Choroid plexus epithelial cell (primary cell): ENCODE measurements at regions not wholly inside any gene's neighbourhood (a gene's known extent, or its start where the extent isn't known, plus 50 kb on each side); places are given as distances from the start of the nearest gene placed in this dataset.

Source experiments
- DNase-seq: peaks from one replicate; pipeline ENCODE4 v3.0.0-alpha.2; 2010; ENCODE audit warnings: low read depth
- H3K4me3 ChIP-seq: 2 replicates; pipeline ENCODE4 v1.5.1; 2011; ENCODE audit warnings: low read depth, mild to moderate bottlenecking, control low read depth, low read length, moderate library complexity
- TF ChIP-seq, protein P1 (sequence below): conservative IDR thresholded peaks from 2 replicates; pipeline ENCODE4 v1.5.1; 2011; ENCODE audit warnings: low read depth, mild to moderate bottlenecking, control low read depth, inconsistent platforms, low read length, moderate library complexity

GRCh38 chr11:82676483-82677094 lies 57.1 kb downstream of the FAM181B start:
- peak; percentile 4 for DNase-seq
- no peak overlapping the region for H3K4me3 ChIP-seq
- TF ChIP-seq, protein P1, sequence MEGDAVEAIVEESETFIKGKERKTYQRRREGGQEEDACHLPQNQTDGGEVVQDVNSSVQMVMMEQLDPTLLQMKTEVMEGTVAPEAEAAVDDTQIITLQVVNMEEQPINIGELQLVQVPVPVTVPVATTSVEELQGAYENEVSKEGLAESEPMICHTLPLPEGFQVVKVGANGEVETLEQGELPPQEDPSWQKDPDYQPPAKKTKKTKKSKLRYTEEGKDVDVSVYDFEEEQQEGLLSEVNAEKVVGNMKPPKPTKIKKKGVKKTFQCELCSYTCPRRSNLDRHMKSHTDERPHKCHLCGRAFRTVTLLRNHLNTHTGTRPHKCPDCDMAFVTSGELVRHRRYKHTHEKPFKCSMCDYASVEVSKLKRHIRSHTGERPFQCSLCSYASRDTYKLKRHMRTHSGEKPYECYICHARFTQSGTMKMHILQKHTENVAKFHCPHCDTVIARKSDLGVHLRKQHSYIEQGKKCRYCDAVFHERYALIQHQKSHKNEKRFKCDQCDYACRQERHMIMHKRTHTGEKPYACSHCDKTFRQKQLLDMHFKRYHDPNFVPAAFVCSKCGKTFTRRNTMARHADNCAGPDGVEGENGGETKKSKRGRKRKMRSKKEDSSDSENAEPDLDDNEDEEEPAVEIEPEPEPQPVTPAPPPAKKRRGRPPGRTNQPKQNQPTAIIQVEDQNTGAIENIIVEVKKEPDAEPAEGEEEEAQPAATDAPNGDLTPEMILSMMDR: peak; percentile 52

- TF ChIP-seq, protein P1: no peak
- DNase-seq: no peak
Measured at GRCh38 chr11:82675838-82676237, 57.8 kb downstream of the FAM181B start.

GRCh38 chr11:82673631-82674030 lies 60.0 kb downstream of the FAM181B start:
- no peak for DNase-seq

More at GRCh38 chr11:82675838-82676237, 57.8 kb downstream of the FAM181B start:
- H3K4me3 ChIP-seq: no peak overlapping the region

GRCh38 chr11:82671451-82671850 lies 62.2 kb downstream of the FAM181B start:
- TF ChIP-seq, protein P1: no peak
- no peak for DNase-seq

More at GRCh38 chr11:82673631-82674030, 60.0 kb downstream of the FAM181B start:
- no peak overlapping the region for H3K4me3 ChIP-seq
- TF ChIP-seq, protein P1: no peak

DNA sequence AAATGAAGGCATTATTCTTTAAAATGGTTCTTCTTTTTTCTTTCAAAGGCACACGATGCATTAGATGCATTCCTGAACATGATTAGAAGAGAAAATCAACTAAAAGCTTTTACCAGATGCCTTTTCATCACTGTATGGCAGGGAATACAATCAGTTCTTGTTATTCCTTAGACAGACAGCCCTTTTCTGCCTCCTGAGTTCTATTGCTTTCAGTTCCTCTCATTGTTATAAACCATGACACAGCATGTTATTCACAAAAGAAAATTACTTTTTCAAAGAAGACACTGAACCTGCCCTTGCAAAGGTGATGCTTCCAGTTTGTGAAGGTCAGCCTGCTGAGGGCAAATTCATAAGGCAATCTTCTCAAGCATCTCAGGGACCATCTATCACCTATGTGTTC lies 70.1 kb downstream of the FAM181B start:
- DNase-seq: no peak
- TF ChIP-seq, protein P1: no peak
- H3K4me3 ChIP-seq: no peak overlapping the region

More at GRCh38 chr11:82671451-82671850, 62.2 kb downstream of the FAM181B start:
- H3K4me3 ChIP-seq: no peak overlapping the region

- no peak for DNase-seq
- no peak overlapping the region for H3K4me3 ChIP-seq
- TF ChIP-seq, protein P1: no peak
Measured at GRCh38 chr11:82653752-82654151, 79.9 kb downstream of the FAM181B start.

DNA sequence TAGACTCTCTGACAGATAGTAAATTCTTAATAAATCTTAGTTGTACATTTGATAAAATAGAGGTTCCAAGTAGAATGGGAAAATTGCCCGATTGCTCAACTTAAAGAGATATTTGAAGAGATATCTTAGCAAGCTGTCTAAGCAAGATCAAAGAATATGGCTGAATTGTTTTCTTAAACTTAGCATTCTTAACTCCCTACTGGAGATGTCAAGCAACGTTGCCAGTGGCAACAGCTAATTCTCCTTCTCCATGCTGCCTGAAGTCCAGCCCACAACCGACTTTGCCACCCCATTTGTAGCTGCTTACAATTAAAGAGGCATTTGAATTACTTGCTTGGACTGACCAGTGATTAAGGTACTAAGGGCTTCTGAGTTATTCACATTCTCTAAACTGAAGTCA lies 94.4 kb downstream of the FAM181B start:
- DNase-seq: no peak
- H3K4me3 ChIP-seq: no peak overlapping the region
- TF ChIP-seq, protein P1: no peak
